ENCODE measurements at regions not wholly inside any gene's neighbourhood (a gene's known extent, or its start where the extent isn't known, plus 50 kb on each side); places are given as distances from the start of the nearest gene placed in this dataset.
A peak's percentile ranks its signal among the peaks of the same experiment; 100 is the strongest.

- H3K4me3 Mint-ChIP-seq = no peak overlapping the region
- no peak for DNase-seq (ENCODE audit: low spot score)
- H3K9me3 Mint-ChIP-seq = no peaks in the 10 kb centered on the region
- no peak for TF ChIP-seq RELA (CRISPR knock-in tag; IDR thresholded peaks at IDR 0.05; ENCODE audit: borderline replicate concordance)
- TF ChIP-seq ESRRA (CRISPR knock-in tag; IDR thresholded peaks at IDR 0.05; ENCODE audit: borderline replicate concordance) = no peak
- TF ChIP-seq, protein P1, sequence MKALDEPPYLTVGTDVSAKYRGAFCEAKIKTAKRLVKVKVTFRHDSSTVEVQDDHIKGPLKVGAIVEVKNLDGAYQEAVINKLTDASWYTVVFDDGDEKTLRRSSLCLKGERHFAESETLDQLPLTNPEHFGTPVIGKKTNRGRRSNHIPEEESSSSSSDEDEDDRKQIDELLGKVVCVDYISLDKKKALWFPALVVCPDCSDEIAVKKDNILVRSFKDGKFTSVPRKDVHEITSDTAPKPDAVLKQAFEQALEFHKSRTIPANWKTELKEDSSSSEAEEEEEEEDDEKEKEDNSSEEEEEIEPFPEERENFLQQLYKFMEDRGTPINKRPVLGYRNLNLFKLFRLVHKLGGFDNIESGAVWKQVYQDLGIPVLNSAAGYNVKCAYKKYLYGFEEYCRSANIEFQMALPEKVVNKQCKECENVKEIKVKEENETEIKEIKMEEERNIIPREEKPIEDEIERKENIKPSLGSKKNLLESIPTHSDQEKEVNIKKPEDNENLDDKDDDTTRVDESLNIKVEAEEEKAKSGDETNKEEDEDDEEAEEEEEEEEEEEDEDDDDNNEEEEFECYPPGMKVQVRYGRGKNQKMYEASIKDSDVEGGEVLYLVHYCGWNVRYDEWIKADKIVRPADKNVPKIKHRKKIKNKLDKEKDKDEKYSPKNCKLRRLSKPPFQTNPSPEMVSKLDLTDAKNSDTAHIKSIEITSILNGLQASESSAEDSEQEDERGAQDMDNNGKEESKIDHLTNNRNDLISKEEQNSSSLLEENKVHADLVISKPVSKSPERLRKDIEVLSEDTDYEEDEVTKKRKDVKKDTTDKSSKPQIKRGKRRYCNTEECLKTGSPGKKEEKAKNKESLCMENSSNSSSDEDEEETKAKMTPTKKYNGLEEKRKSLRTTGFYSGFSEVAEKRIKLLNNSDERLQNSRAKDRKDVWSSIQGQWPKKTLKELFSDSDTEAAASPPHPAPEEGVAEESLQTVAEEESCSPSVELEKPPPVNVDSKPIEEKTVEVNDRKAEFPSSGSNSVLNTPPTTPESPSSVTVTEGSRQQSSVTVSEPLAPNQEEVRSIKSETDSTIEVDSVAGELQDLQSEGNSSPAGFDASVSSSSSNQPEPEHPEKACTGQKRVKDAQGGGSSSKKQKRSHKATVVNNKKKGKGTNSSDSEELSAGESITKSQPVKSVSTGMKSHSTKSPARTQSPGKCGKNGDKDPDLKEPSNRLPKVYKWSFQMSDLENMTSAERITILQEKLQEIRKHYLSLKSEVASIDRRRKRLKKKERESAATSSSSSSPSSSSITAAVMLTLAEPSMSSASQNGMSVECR (CRISPR knock-in tag; IDR thresholded peaks at IDR 0.05; ENCODE audit: borderline replicate concordance) = no peak
- TF ChIP-seq GTF2I (CRISPR knock-in tag; conservative IDR thresholded peaks at IDR 0.05) = no peak
- TF ChIP-seq CDX4 (CRISPR knock-in tag; IDR thresholded peaks at IDR 0.05; ENCODE audit: borderline replicate concordance) = no peak
- no peak for TF ChIP-seq ZNF281 (CRISPR knock-in tag; IDR thresholded peaks at IDR 0.05)
- TF ChIP-seq AFF4 (CRISPR knock-in tag; IDR thresholded peaks at IDR 0.05; ENCODE audit: borderline replicate concordance) = no peak
- no peak for TF ChIP-seq ZNF423 (CRISPR knock-in tag; IDR thresholded peaks at IDR 0.05)
- no peak for TF ChIP-seq KAT7 (CRISPR knock-in tag; IDR thresholded peaks at IDR 0.05; ENCODE audit: borderline replicate concordance)
- TF ChIP-seq ETV6 (CRISPR knock-in tag; IDR thresholded peaks at IDR 0.05) = no peak
- TF ChIP-seq, protein P2, sequence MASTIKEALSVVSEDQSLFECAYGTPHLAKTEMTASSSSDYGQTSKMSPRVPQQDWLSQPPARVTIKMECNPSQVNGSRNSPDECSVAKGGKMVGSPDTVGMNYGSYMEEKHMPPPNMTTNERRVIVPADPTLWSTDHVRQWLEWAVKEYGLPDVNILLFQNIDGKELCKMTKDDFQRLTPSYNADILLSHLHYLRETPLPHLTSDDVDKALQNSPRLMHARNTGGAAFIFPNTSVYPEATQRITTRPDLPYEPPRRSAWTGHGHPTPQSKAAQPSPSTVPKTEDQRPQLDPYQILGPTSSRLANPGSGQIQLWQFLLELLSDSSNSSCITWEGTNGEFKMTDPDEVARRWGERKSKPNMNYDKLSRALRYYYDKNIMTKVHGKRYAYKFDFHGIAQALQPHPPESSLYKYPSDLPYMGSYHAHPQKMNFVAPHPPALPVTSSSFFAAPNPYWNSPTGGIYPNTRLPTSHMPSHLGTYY (CRISPR knock-in tag; IDR thresholded peaks at IDR 0.05) = no peak
- no peak for TF ChIP-seq MYBL2 (CRISPR knock-in tag; IDR thresholded peaks at IDR 0.05)
- no peak for TF ChIP-seq IRF2 (CRISPR knock-in tag; IDR thresholded peaks at IDR 0.05; ENCODE audit: borderline replicate concordance, low read depth)
- TF ChIP-seq TEAD4 (CRISPR knock-in tag; IDR thresholded peaks at IDR 0.05) = no peak
- TF ChIP-seq FOXP1 (CRISPR knock-in tag; IDR thresholded peaks at IDR 0.05; ENCODE audit: borderline replicate concordance) = no peak
- TF ChIP-seq, protein P3, sequence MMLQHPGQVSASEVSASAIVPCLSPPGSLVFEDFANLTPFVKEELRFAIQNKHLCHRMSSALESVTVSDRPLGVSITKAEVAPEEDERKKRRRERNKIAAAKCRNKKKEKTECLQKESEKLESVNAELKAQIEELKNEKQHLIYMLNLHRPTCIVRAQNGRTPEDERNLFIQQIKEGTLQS (CRISPR knock-in tag; conservative IDR thresholded peaks at IDR 0.05) = no peak
- no peak for TF ChIP-seq TCF7 (CRISPR knock-in tag; IDR thresholded peaks at IDR 0.05; ENCODE audit: low read depth)
- no peak for TF ChIP-seq NR1H2 (CRISPR knock-in tag; IDR thresholded peaks at IDR 0.05)
- POLR2A ChIA-PET = no interaction called here
- H3K27me3 Mint-ChIP-seq (ENCODE audit: low read depth) = peaks cover 52% of the 10 kb centered on the region
- CTCF ChIA-PET = no interaction called here
- H3K27ac Mint-ChIP-seq = no peak overlapping the region
- ATAC-seq = peak; percentile 52
- H3K4me1 Mint-ChIP-seq = peaks cover 13% of the 10 kb centered on the region
- H3K36me3 Mint-ChIP-seq = no peaks in the 10 kb centered on the region
Measured at GRCh38 chr15:46229263-46229662, 594.4 kb downstream of the SQOR start.

All from WTC11 (cell line).